ENCODE measurements at regions not wholly inside any gene's neighbourhood (a gene's known extent, or its start where the extent isn't known, plus 50 kb on each side); places are given as distances from the start of the nearest gene placed in this dataset.
"Not testable (repeated sequence)": the region's sequence is repeated elsewhere in the genome, so short reads cannot be mapped to it uniquely, and the experiment has no call there.

GRCh38 chr6:156599366-156599765 is 177.8 kb upstream of the ARID1B start:
- no peak for DNase-seq

- peak; percentile 33 for DNase-seq
Measured at GRCh38 chr6:156598855-156599180, 178.4 kb upstream of the ARID1B start.

- peak; percentile 15 for DNase-seq
Measured at GRCh38 chr6:156598071-156598854, 178.9 kb upstream of the ARID1B start.

GRCh38 chr6:156597095-156597494 is 180.1 kb upstream of the ARID1B start:
- no peak for DNase-seq

GRCh38 chr6:156595476-156595875 is 181.7 kb upstream of the ARID1B start:
- no peak for DNase-seq

- DNase-seq = peak; percentile 64
Measured at GRCh38 chr6:156593893-156594292, 183.3 kb upstream of the ARID1B start.

- no peak for DNase-seq
Measured at GRCh38 chr6:156593127-156593526, 184.1 kb upstream of the ARID1B start.

GRCh38 chr6:156590482-156590881 is 186.7 kb upstream of the ARID1B start:
- DNase-seq = peak; percentile 27

- DNase-seq = no peak
Measured at GRCh38 chr6:156589281-156589680, 187.9 kb upstream of the ARID1B start.

- no peak for DNase-seq
Measured at GRCh38 chr6:156587751-156588301, 189.4 kb upstream of the ARID1B start.

GRCh38 chr6:156587071-156587470 is 190.1 kb upstream of the ARID1B start:
- no peak for DNase-seq

- DNase-seq = peak; percentile 74
Measured at GRCh38 chr6:156585859-156586258, 191.3 kb upstream of the ARID1B start.

- DNase-seq = not testable (repeated sequence)
Measured at GRCh38 chr6:156584121-156584520, 193.1 kb upstream of the ARID1B start.

GRCh38 chr6:156583083-156583482 is 194.1 kb upstream of the ARID1B start:
- DNase-seq = no peak

- DNase-seq = no peak
Measured at GRCh38 chr6:156582509-156582992, 194.6 kb upstream of the ARID1B start.

- DNase-seq = no peak
Measured at GRCh38 chr6:156579564-156579963, 197.6 kb upstream of the ARID1B start.

GRCh38 chr6:156577749-156578148 is 199.4 kb upstream of the ARID1B start:
- DNase-seq = no peak

GRCh38 chr6:156575361-156575760 is 201.8 kb upstream of the ARID1B start:
- no peak for DNase-seq

GRCh38 chr6:156564807-156565149 is 212.4 kb upstream of the ARID1B start:
- no peak for DNase-seq

GRCh38 chr6:156564127-156564806 is 212.9 kb upstream of the ARID1B start:
- peak; percentile 88 for DNase-seq

- peak; percentile 85 for DNase-seq
Measured at GRCh38 chr6:156563714-156564113, 213.5 kb upstream of the ARID1B start.

GRCh38 chr6:156562636-156563035 is 214.5 kb upstream of the ARID1B start:
- no peak for DNase-seq

GRCh38 chr6:156562019-156562418 is 215.2 kb upstream of the ARID1B start:
- no peak for DNase-seq

- DNase-seq = no peak
Measured at GRCh38 chr6:156560476-156560875, 216.7 kb upstream of the ARID1B start.
